ENCODE measurements at regions not wholly inside any gene's neighbourhood (a gene's known extent, or its start where the extent isn't known, plus 50 kb on each side); places are given as distances from the start of the nearest gene placed in this dataset.

GRCh38 chr3:82000773-82001172 is 239.3 kb upstream of the GBE1 start:
- no peaks in the 10 kb centered on the region for H3K27me3 ChIP-seq (ENCODE audit: control insufficient read depth in 1 of 2, insufficient read depth in 1 of 2, low read length in 2 of 2)
- DNase-seq: no peak
- H2AFZ ChIP-seq (ENCODE audit: low read depth, low read length): no peak overlapping the region
- no peak overlapping the region for H3K4me2 ChIP-seq (ENCODE audit: low read length, poor library complexity, severe bottlenecking)
- no peaks in the 10 kb centered on the region for H3K36me3 ChIP-seq (ENCODE audit: control insufficient read depth in 1 of 2, insufficient read depth in 2 of 2, low read depth in 1 of 2, low read length in 2 of 2)
- no peak overlapping the region for H3K14ac ChIP-seq (ENCODE audit: low read length in 2 of 2)
- H2BK120ac ChIP-seq (ENCODE audit: low read depth, low read length): no peak overlapping the region
- no peak overlapping the region for H2AK5ac ChIP-seq (ENCODE audit: low read length, severe bottlenecking)
- no peak overlapping the region for H4K8ac ChIP-seq (ENCODE audit: low read length)
- no peak overlapping the region for H2BK5ac ChIP-seq (ENCODE audit: low read depth, low read length, poor library complexity, severe bottlenecking)
- H2BK12ac ChIP-seq (ENCODE audit: low read length in 2 of 2): no peak overlapping the region
- peaks cover 3% of the 10 kb centered on the region for H3K9me3 ChIP-seq (ENCODE audit: control insufficient read depth, low read length)
- WGBS: 43% methylated on average over 1 of the region's 1 CpG
- H4K91ac ChIP-seq (ENCODE audit: low read length): no peak overlapping the region
- no peaks in the 10 kb centered on the region for H3K4me1 ChIP-seq (ENCODE audit: control insufficient read depth, insufficient read depth, low read depth, low read length)
- no peak overlapping the region for H2BK15ac ChIP-seq (ENCODE audit: low read depth, poor library complexity, severe bottlenecking)
- H3K79me1 ChIP-seq (replicated peaks; ENCODE audit: low read length, poor library complexity, severe bottlenecking): no peaks in the 10 kb centered on the region
- H3K4ac ChIP-seq (ENCODE audit: low read depth in 1 of 2, low read length in 2 of 2): no peak overlapping the region
- no peak overlapping the region for H3K23ac ChIP-seq (ENCODE audit: low read length in 2 of 2)
- H3K18ac ChIP-seq (ENCODE audit: low read depth in 1 of 2, low read length in 2 of 2): peak overlapping the region in 1 of 2 experiments; percentile 1
- no peak overlapping the region for H3K27ac ChIP-seq (ENCODE audit: low read length, poor library complexity, severe bottlenecking)
- no peak overlapping the region for H3K9ac ChIP-seq (ENCODE audit: low read length)
- no peak overlapping the region for H3K4me3 ChIP-seq (ENCODE audit: insufficient read depth in 1 of 2, low read depth in 1 of 2, low read length in 2 of 2)

- H3K4me2 ChIP-seq (ENCODE audit: low read length, poor library complexity, severe bottlenecking): no peak overlapping the region
- H3K18ac ChIP-seq (ENCODE audit: low read depth in 1 of 2, low read length in 2 of 2): no peak overlapping the region
- H2AK5ac ChIP-seq (ENCODE audit: low read length, severe bottlenecking): no peak overlapping the region
- no peak overlapping the region for H4K8ac ChIP-seq (ENCODE audit: low read length)
- H2BK5ac ChIP-seq (ENCODE audit: low read depth, low read length, poor library complexity, severe bottlenecking): no peak overlapping the region
- H3K79me1 ChIP-seq (replicated peaks; ENCODE audit: low read length, poor library complexity, severe bottlenecking): no peaks in the 10 kb centered on the region
- no peak overlapping the region for H2BK120ac ChIP-seq (ENCODE audit: low read depth, low read length)
- no peak for DNase-seq
- H3K9me3 ChIP-seq (ENCODE audit: control insufficient read depth, low read length): peaks cover 3% of the 10 kb centered on the region
- no peak overlapping the region for H3K23ac ChIP-seq (ENCODE audit: low read length in 2 of 2)
- H3K4me1 ChIP-seq (ENCODE audit: control insufficient read depth, insufficient read depth, low read depth, low read length): no peaks in the 10 kb centered on the region
- H3K14ac ChIP-seq (ENCODE audit: low read length in 2 of 2): no peak overlapping the region
- no peak overlapping the region for H3K4ac ChIP-seq (ENCODE audit: low read depth in 1 of 2, low read length in 2 of 2)
- H2BK12ac ChIP-seq (ENCODE audit: low read length in 2 of 2): no peak overlapping the region
- H3K27ac ChIP-seq (ENCODE audit: low read length, poor library complexity, severe bottlenecking): no peak overlapping the region
- H2AFZ ChIP-seq (ENCODE audit: low read depth, low read length): no peak overlapping the region
- H3K36me3 ChIP-seq (ENCODE audit: control insufficient read depth in 1 of 2, insufficient read depth in 2 of 2, low read depth in 1 of 2, low read length in 2 of 2): no peaks in the 10 kb centered on the region
- H4K91ac ChIP-seq (ENCODE audit: low read length): no peak overlapping the region
- WGBS: 91% methylated on average over 1 of the region's 1 CpG
- H3K9ac ChIP-seq (ENCODE audit: low read length): no peak overlapping the region
- no peaks in the 10 kb centered on the region for H3K27me3 ChIP-seq (ENCODE audit: control insufficient read depth in 1 of 2, insufficient read depth in 1 of 2, low read length in 2 of 2)
- H3K4me3 ChIP-seq (ENCODE audit: insufficient read depth in 1 of 2, low read depth in 1 of 2, low read length in 2 of 2): no peak overlapping the region
- H2BK15ac ChIP-seq (ENCODE audit: low read depth, poor library complexity, severe bottlenecking): no peak overlapping the region
Observed at GRCh38 chr3:82000350-82000749, 238.9 kb upstream of the GBE1 start.

- no peak overlapping the region for H3K27ac ChIP-seq (ENCODE audit: low read length, poor library complexity, severe bottlenecking)
- no peak overlapping the region for H3K18ac ChIP-seq (ENCODE audit: low read depth in 1 of 2, low read length in 2 of 2)
- WGBS: 92% methylated on average over 2 of the region's 3 CpGs
- H3K23ac ChIP-seq (ENCODE audit: low read length in 2 of 2): no peak overlapping the region
- no peak overlapping the region for H2BK120ac ChIP-seq (ENCODE audit: low read depth, low read length)
- H3K4me2 ChIP-seq (ENCODE audit: low read length, poor library complexity, severe bottlenecking): no peak overlapping the region
- no peak overlapping the region for H3K4me3 ChIP-seq (ENCODE audit: insufficient read depth in 1 of 2, low read depth in 1 of 2, low read length in 2 of 2)
- H3K4ac ChIP-seq (ENCODE audit: low read depth in 1 of 2, low read length in 2 of 2): no peak overlapping the region
- no peak overlapping the region for H4K91ac ChIP-seq (ENCODE audit: low read length)
- peaks cover 3% of the 10 kb centered on the region for H3K9me3 ChIP-seq (ENCODE audit: control insufficient read depth, low read length)
- DNase-seq: no peak
- no peak overlapping the region for H3K14ac ChIP-seq (ENCODE audit: low read length in 2 of 2)
- H3K4me1 ChIP-seq (ENCODE audit: control insufficient read depth, insufficient read depth, low read depth, low read length): no peaks in the 10 kb centered on the region
- no peaks in the 10 kb centered on the region for H3K36me3 ChIP-seq (ENCODE audit: control insufficient read depth in 1 of 2, insufficient read depth in 2 of 2, low read depth in 1 of 2, low read length in 2 of 2)
- H2AFZ ChIP-seq (ENCODE audit: low read depth, low read length): no peak overlapping the region
- H4K8ac ChIP-seq (ENCODE audit: low read length): no peak overlapping the region
- H3K9ac ChIP-seq (ENCODE audit: low read length): no peak overlapping the region
- H2AK5ac ChIP-seq (ENCODE audit: low read length, severe bottlenecking): no peak overlapping the region
- H3K79me1 ChIP-seq (replicated peaks; ENCODE audit: low read length, poor library complexity, severe bottlenecking): no peaks in the 10 kb centered on the region
- no peak overlapping the region for H2BK5ac ChIP-seq (ENCODE audit: low read depth, low read length, poor library complexity, severe bottlenecking)
- H3K27me3 ChIP-seq (ENCODE audit: control insufficient read depth in 1 of 2, insufficient read depth in 1 of 2, low read length in 2 of 2): no peaks in the 10 kb centered on the region
- H2BK15ac ChIP-seq (ENCODE audit: low read depth, poor library complexity, severe bottlenecking): no peak overlapping the region
- no peak overlapping the region for H2BK12ac ChIP-seq (ENCODE audit: low read length in 2 of 2)
Observed at GRCh38 chr3:81998907-81999306, 237.5 kb upstream of the GBE1 start.

- Histone ChIP-seq H3K14ac (ENCODE audit: low read length in 2 of 2) (no peak overlapping the region), H4K91ac (ENCODE audit: low read length) (no peak overlapping the region), H3K18ac (ENCODE audit: low read depth in 1 of 2, low read length in 2 of 2) (no peak overlapping the region), H2BK15ac (ENCODE audit: low read depth, poor library complexity, severe bottlenecking) (no peak overlapping the region), H3K79me1 (replicated peaks; ENCODE audit: low read length, poor library complexity, severe bottlenecking) (no peaks in the 10 kb centered on the region), H3K4me3 (ENCODE audit: insufficient read depth in 1 of 2, low read depth in 1 of 2, low read length in 2 of 2) (no peak overlapping the region), H3K4me1 (ENCODE audit: control insufficient read depth, insufficient read depth, low read depth, low read length) (no peaks in the 10 kb centered on the region), H3K27ac (ENCODE audit: low read length, poor library complexity, severe bottlenecking) (no peak overlapping the region), H2AFZ (ENCODE audit: low read depth, low read length) (no peak overlapping the region), H3K4me2 (ENCODE audit: low read length, poor library complexity, severe bottlenecking) (no peak overlapping the region), H2AK5ac (ENCODE audit: low read length, severe bottlenecking) (no peak overlapping the region), H3K27me3 (ENCODE audit: control insufficient read depth in 1 of 2, insufficient read depth in 1 of 2, low read length in 2 of 2) (no peaks in the 10 kb centered on the region), H3K4ac (ENCODE audit: low read depth in 1 of 2, low read length in 2 of 2) (no peak overlapping the region), H2BK12ac (ENCODE audit: low read length in 2 of 2) (no peak overlapping the region), H3K9ac (ENCODE audit: low read length) (no peak overlapping the region), H2BK5ac (ENCODE audit: low read depth, low read length, poor library complexity, severe bottlenecking) (no peak overlapping the region), H2BK120ac (ENCODE audit: low read depth, low read length) (no peak overlapping the region), H4K8ac (ENCODE audit: low read length) (no peak overlapping the region), H3K23ac (ENCODE audit: low read length in 2 of 2) (no peak overlapping the region), H3K9me3 (ENCODE audit: control insufficient read depth, low read length) (peaks cover 3% of the 10 kb centered on the region), H3K36me3 (ENCODE audit: control insufficient read depth in 1 of 2, insufficient read depth in 2 of 2, low read depth in 1 of 2, low read length in 2 of 2) (no peaks in the 10 kb centered on the region)
- DNase-seq: peak; percentile 1
- WGBS: 44% methylated on average over 1 of the region's 2 CpGs
Observed at GRCh38 chr3:81998139-81998755, 236.8 kb upstream of the GBE1 start.

Data from mesenchymal stem cell (in vitro differentiated cells and primary cell).